Mammary epithelial cell (primary cell): ENCODE measurements at regions not wholly inside any gene's neighbourhood (a gene's known extent, or its start where the extent isn't known, plus 50 kb on each side); places are given as distances from the start of the nearest gene placed in this dataset.

Experiments
- EZH2 ChIP-seq: IDR thresholded peaks from 2 replicates; pipeline ENCODE4 v1.6.1; 2012; ENCODE audit warnings: low read length, inconsistent platforms, borderline replicate concordance
- TF ChIP-seq, protein P1 (sequence below), 2 donors: IDR thresholded peaks in 1 of 2; conservative IDR thresholded peaks in 1 of 2; 2 replicates each; pipeline ENCODE4 v1.5.1; 2011 to 2012; ENCODE audit warnings: inconsistent platforms in 2 of 2, low read length in 2 of 2, mild to moderate bottlenecking in 2 of 2, control low read depth in 1 of 2, low read depth in 1 of 2; ENCODE audit not compliant: insufficient read depth in 1 of 2; ENCODE audit errors: extremely low read depth in 1 of 2

GRCh38 chr2:121965661-121966060, 210.2 kb downstream of the TSN start:
- TF ChIP-seq, protein P1, sequence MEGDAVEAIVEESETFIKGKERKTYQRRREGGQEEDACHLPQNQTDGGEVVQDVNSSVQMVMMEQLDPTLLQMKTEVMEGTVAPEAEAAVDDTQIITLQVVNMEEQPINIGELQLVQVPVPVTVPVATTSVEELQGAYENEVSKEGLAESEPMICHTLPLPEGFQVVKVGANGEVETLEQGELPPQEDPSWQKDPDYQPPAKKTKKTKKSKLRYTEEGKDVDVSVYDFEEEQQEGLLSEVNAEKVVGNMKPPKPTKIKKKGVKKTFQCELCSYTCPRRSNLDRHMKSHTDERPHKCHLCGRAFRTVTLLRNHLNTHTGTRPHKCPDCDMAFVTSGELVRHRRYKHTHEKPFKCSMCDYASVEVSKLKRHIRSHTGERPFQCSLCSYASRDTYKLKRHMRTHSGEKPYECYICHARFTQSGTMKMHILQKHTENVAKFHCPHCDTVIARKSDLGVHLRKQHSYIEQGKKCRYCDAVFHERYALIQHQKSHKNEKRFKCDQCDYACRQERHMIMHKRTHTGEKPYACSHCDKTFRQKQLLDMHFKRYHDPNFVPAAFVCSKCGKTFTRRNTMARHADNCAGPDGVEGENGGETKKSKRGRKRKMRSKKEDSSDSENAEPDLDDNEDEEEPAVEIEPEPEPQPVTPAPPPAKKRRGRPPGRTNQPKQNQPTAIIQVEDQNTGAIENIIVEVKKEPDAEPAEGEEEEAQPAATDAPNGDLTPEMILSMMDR (conservative IDR thresholded peaks at IDR 0.05 in 1 of 2, IDR thresholded peaks at IDR 0.05 in 1 of 2; ENCODE audit: extremely low read depth in 1 of 2, insufficient read depth in 1 of 2, low read depth in 1 of 2, low read length in 2 of 2) = no peak
- no peak for TF ChIP-seq EZH2
